NCI-H345 (cell line): ENCODE measurements at regions not wholly inside any gene's neighbourhood (a gene's known extent, or its start where the extent isn't known, plus 50 kb on each side); places are given as distances from the start of the nearest gene placed in this dataset.

Experiments used
- DNase-seq: peaks from one replicate; lab custom pipeline; 2025; lab: John Stamatoyannopoulos, UW

- DNase-seq, result no peak
Observed at GRCh38 chr5:19369048-19369447, 619.0 kb downstream of the CDH18 start.

GRCh38 chr5:19369561-19369960 is 618.4 kb downstream of the CDH18 start:
- DNase-seq, result no peak

- no peak for DNase-seq
Observed at GRCh38 chr5:19370655-19371386, 617.2 kb downstream of the CDH18 start.

- no peak for DNase-seq
Observed at GRCh38 chr5:19388391-19388790, 599.6 kb downstream of the CDH18 start.

GRCh38 chr5:19401032-19401431 is 587.0 kb downstream of the CDH18 start:
- DNase-seq, result no peak

GRCh38 chr5:19406576-19407365 is 581.2 kb downstream of the CDH18 start:
- no peak for DNase-seq

GRCh38 chr5:19408149-19408548 is 579.9 kb downstream of the CDH18 start:
- DNase-seq, result no peak

- DNase-seq, result no peak
Observed at GRCh38 chr5:19411936-19412335, 576.1 kb downstream of the CDH18 start.
